H1 (cell line): ENCODE measurements at regions not wholly inside any gene's neighbourhood (a gene's known extent, or its start where the extent isn't known, plus 50 kb on each side); places are given as distances from the start of the nearest gene placed in this dataset.

ENCODE experiments used
- CTCF ChIA-PET: fragments of 300-600 bp; sonication (Branson Sonifier 250); formaldehyde crosslinking; loops from one replicate; lab custom pipeline; 2021; ENCODE audit not compliant: partially characterized antibody; lab: Charles Lee
- POLR2A ChIA-PET: fragments of 300-600 bp; sonication (Branson Sonifier 250); formaldehyde crosslinking; loops from one replicate; lab custom pipeline; 2021; ENCODE audit warnings: inconsistent platforms; ENCODE audit not compliant: partially characterized antibody; lab: Charles Lee
- DNase-seq, 2 experiments: peaks; one replicate each; pipeline versions ENCODE4 v3.0.0 to v3.0.0-alpha.2; 2010 to 2022; ENCODE audit warnings: low spot score in 2 of 2, low read depth in 1 of 2, mixed read lengths in 1 of 2
- FAIRE-seq: peaks from 2 replicates; lab custom pipeline; 2011; peaks lifted over from hg19 to GRCh38; lab: Jason Lieb, UNC
- H2AFZ ChIP-seq: 2 replicates; pipeline ENCODE4 v1.8.1; 2012; ENCODE audit warnings: low read length, inconsistent platforms
- H2AK5ac ChIP-seq: 2 replicates; pipeline ENCODE4 v1.6.1; 2013; ENCODE audit warnings: low read depth, low read length
- H2BK120ac ChIP-seq: replicated peaks from 2 replicates; pipeline ENCODE3; 2013; ENCODE audit warnings: low read depth, low read length, inconsistent platforms
- H2BK12ac ChIP-seq: 2 replicates; pipeline ENCODE4 v1.6.1; 2013; ENCODE audit warnings: low read depth, low read length
- H2BK15ac ChIP-seq: 2 replicates; pipeline ENCODE4 v1.6.1; 2013; ENCODE audit warnings: low read length
- H2BK20ac ChIP-seq: 2 replicates; pipeline ENCODE4 v1.6.1; 2013; ENCODE audit warnings: low read length
- H2BK5ac ChIP-seq: 2 replicates; pipeline ENCODE4 v1.6.1; 2013; ENCODE audit warnings: low read depth, low read length
- H3K14ac ChIP-seq: 2 replicates; pipeline ENCODE4 v1.6.1; 2013; ENCODE audit warnings: inconsistent platforms; ENCODE audit not compliant: insufficient read length
- H3K18ac ChIP-seq: 2 replicates; pipeline ENCODE4 v1.6.1; 2013; ENCODE audit warnings: low read length; ENCODE audit errors: extremely low read depth
- H3K23ac ChIP-seq: 2 replicates; pipeline ENCODE4 v1.6.1; 2013; ENCODE audit warnings: inconsistent platforms; ENCODE audit not compliant: insufficient read length
- H3K23me2 ChIP-seq: 2 replicates; pipeline ENCODE4 v1.6.1; 2013; ENCODE audit warnings: low read depth, low read length
- H3K27ac ChIP-seq: 2 replicates; pipeline ENCODE4 v1.6.1; 2011; ENCODE audit warnings: low read depth, low read length, inconsistent platforms
- H3K27me3 ChIP-seq, 4 experiments: replicated peaks in 1 of 4; 1 replicate in 1 of 4; 2 replicates in 3 of 4; pipeline versions ENCODE4 v1.6.1 to v1.8.1; 2011 to 2013; ENCODE audit warnings: low read length in 3 of 4, mild to moderate bottlenecking in 3 of 4, inconsistent platforms in 2 of 4, mixed read lengths in 2 of 4, moderate library complexity in 1 of 4; ENCODE audit not compliant: control insufficient read depth in 3 of 4, insufficient read depth in 3 of 4; ENCODE audit errors: extremely low read depth in 1 of 4
- H3K36me3 ChIP-seq, 4 experiments: 2 replicates each; pipeline versions ENCODE4 v1.6.1 to v1.8.1; 2011 to 2013; ENCODE audit warnings: mild to moderate bottlenecking in 4 of 4, low read length in 3 of 4, moderate library complexity in 2 of 4, control low read depth in 1 of 4, inconsistent platforms in 1 of 4; ENCODE audit not compliant: insufficient read depth in 4 of 4, control insufficient read depth in 2 of 4
- H3K4ac ChIP-seq: replicated peaks from 2 replicates; pipeline ENCODE3; 2013; ENCODE audit warnings: low read length, low read depth, mixed read lengths, inconsistent platforms; ENCODE audit not compliant: insufficient read length
- H3K4me1 ChIP-seq, 4 experiments: replicated peaks in 1 of 4; 1 replicate in 1 of 4; 2 replicates in 3 of 4; pipeline versions ENCODE4 v1.6.1 to v1.8.1; 2011 to 2013; ENCODE audit warnings: low read length in 3 of 4, inconsistent platforms in 2 of 4, mixed read lengths in 1 of 4; ENCODE audit not compliant: insufficient read depth in 4 of 4, control insufficient read depth in 3 of 4
- H3K4me2 ChIP-seq, 2 experiments: 2 replicates each; pipeline versions ENCODE4 v1.6.1 to v1.8.1; 2011 to 2013; ENCODE audit warnings: low read depth in 2 of 2, low read length in 2 of 2, control low read depth in 1 of 2, inconsistent platforms in 1 of 2, mild to moderate bottlenecking in 1 of 2; ENCODE audit not compliant: insufficient read depth in 1 of 2
- H3K4me3 ChIP-seq, 4 experiments: fragments of 200-600, 300-600 bp in 1 of 4; sonication (generic), shearing (Covaris generic), sonication (Bioruptor Twin) in 1 of 4; 2 replicates each; pipeline versions ENCODE4 v1.5.1 to v1.8.1; 2011 to 2016; ENCODE audit warnings: low read length in 4 of 4, low read depth in 3 of 4, control low read depth in 2 of 4, inconsistent platforms in 2 of 4, mild to moderate bottlenecking in 2 of 4, mixed read lengths in 1 of 4, moderate library complexity in 1 of 4; ENCODE audit not compliant: insufficient read depth in 2 of 4; ENCODE audit errors: extremely low read depth in 1 of 4
- H3K56ac ChIP-seq: replicated peaks from 2 replicates; pipeline ENCODE3; 2013; ENCODE audit warnings: low read depth, mild to moderate bottlenecking, mixed read lengths, low read length, inconsistent platforms; ENCODE audit not compliant: insufficient read length
- H3K79me1 ChIP-seq: 2 replicates; pipeline ENCODE4 v1.6.1; 2013; ENCODE audit warnings: low read depth, low read length, control low read depth
- H3K79me2 ChIP-seq, 2 experiments: 2 replicates each; pipeline versions ENCODE4 v1.6.1 to v1.8.1; 2012 to 2013; ENCODE audit warnings: low read length in 2 of 2, mild to moderate bottlenecking in 2 of 2, inconsistent platforms in 1 of 2; ENCODE audit not compliant: insufficient read depth in 2 of 2, control insufficient read depth in 1 of 2
- H3K9ac ChIP-seq, 4 experiments: replicated peaks in 1 of 4; 1 replicate in 1 of 4; 2 replicates in 3 of 4; pipeline versions ENCODE4 v1.6.1 to v1.8.1; 2011 to 2013; ENCODE audit warnings: low read depth in 3 of 4, low read length in 3 of 4, control low read depth in 2 of 4, mild to moderate bottlenecking in 2 of 4, moderate library complexity in 2 of 4, inconsistent platforms in 1 of 4; ENCODE audit errors: extremely low read depth in 1 of 4
- H3K9me3 ChIP-seq, 2 experiments: 2 replicates each; pipeline versions ENCODE4 v1.6.1 to v1.8.1; 2012 to 2013; ENCODE audit warnings: mild to moderate bottlenecking in 2 of 2, moderate library complexity in 2 of 2, control low read depth in 1 of 2, inconsistent platforms in 1 of 2, low read depth in 1 of 2, low read length in 1 of 2, mixed read lengths in 1 of 2; ENCODE audit not compliant: insufficient read depth in 2 of 2
- H4K20me1 ChIP-seq, 2 experiments: replicated peaks in 1 of 2; 2 replicates each; pipeline versions ENCODE3 to v1.8.1; 2011 to 2013; ENCODE audit warnings: inconsistent platforms in 2 of 2, low read length in 2 of 2, mild to moderate bottlenecking in 1 of 2; ENCODE audit not compliant: insufficient read depth in 2 of 2, control insufficient read depth in 1 of 2
- H4K5ac ChIP-seq: 2 replicates; pipeline ENCODE4 v1.6.1; 2013; ENCODE audit warnings: low read length, low read depth, mixed read lengths, inconsistent platforms; ENCODE audit not compliant: insufficient read length
- H4K8ac ChIP-seq: 2 replicates; pipeline ENCODE4 v1.8.0; 2013; ENCODE audit warnings: mild to moderate bottlenecking, moderate library complexity, low read length, inconsistent platforms; ENCODE audit not compliant: insufficient read depth; ENCODE audit errors: extremely low read depth
- H4K91ac ChIP-seq: replicated peaks from 2 replicates; pipeline ENCODE3; 2013; ENCODE audit warnings: low read length, mixed read lengths, inconsistent platforms; ENCODE audit not compliant: insufficient read length
- BCL11A ChIP-seq, 2 experiments: IDR thresholded peaks; one replicate each; pipeline ENCODE4 v1.6.1; 2011; ENCODE audit warnings: low read depth in 2 of 2, low read length in 2 of 2, mild to moderate bottlenecking in 2 of 2
- CTCF ChIP-seq, 3 experiments: IDR thresholded peaks; 1 replicate in 2 of 3; 2 replicates in 1 of 3; pipeline versions ENCODE4 v1.5.1 to v1.6.1; 2011; ENCODE audit warnings: low read length in 3 of 3, mild to moderate bottlenecking in 3 of 3, inconsistent platforms in 2 of 3, low read depth in 1 of 3, moderate library complexity in 1 of 3; ENCODE audit not compliant: insufficient read depth in 1 of 3; ENCODE audit errors: control extremely low read depth in 1 of 3
- E2F6 ChIP-seq: IDR thresholded peaks from 2 replicates; pipeline ENCODE4 v1.6.1; 2012; ENCODE audit warnings: inconsistent platforms
- EGR1 ChIP-seq: IDR thresholded peaks from 2 replicates; pipeline ENCODE4 v1.6.1; 2011; ENCODE audit warnings: low read depth, low read length, borderline replicate concordance
- EP300 ChIP-seq, 2 experiments: IDR thresholded peaks; 1 replicate in 1 of 2; 2 replicates in 1 of 2; pipeline ENCODE4 v1.6.1; 2011 to 2012; ENCODE audit warnings: low read depth in 2 of 2, low read length in 2 of 2, mild to moderate bottlenecking in 2 of 2, borderline replicate concordance in 1 of 2, inconsistent platforms in 1 of 2, moderate library complexity in 1 of 2
- EZH2 ChIP-seq: fragments of 200-600 bp; sonication (generic); IDR thresholded peaks from 2 replicates; pipeline ENCODE4 v1.7.1; 2012; ENCODE audit warnings: low read depth, mild to moderate bottlenecking, moderate library complexity, low read length, inconsistent platforms; ENCODE audit not compliant: severe bottlenecking
- GABPA ChIP-seq: IDR thresholded peaks from 2 replicates; pipeline ENCODE4 v1.6.1; 2011; ENCODE audit warnings: mild to moderate bottlenecking, low read length, moderate library complexity, borderline replicate concordance; ENCODE audit not compliant: insufficient read depth
- HDAC6 ChIP-seq: IDR thresholded peaks from one replicate; pipeline ENCODE4 v1.7.1; 2012; ENCODE audit warnings: low read depth, mild to moderate bottlenecking, inconsistent platforms, low read length, moderate library complexity
- SP1 ChIP-seq: IDR thresholded peaks from 2 replicates; pipeline ENCODE4 v1.6.1; 2011; ENCODE audit warnings: low read depth, low read length
- SP4 ChIP-seq: IDR thresholded peaks from 2 replicates; pipeline ENCODE4 v1.6.1; 2012; ENCODE audit warnings: low read length, inconsistent platforms
- SUZ12 ChIP-seq: fragments of 200-600 bp; sonication (generic); IDR thresholded peaks from 2 replicates; pipeline ENCODE4 v1.6.1; 2012; ENCODE audit warnings: mild to moderate bottlenecking, inconsistent platforms, low read length, moderate library complexity, mixed read lengths
- WGBS, 2 experiments: shearing (Covaris generic) in 1 of 2; methylation state at CpG; one replicate each; pipeline versions ENCODE4 v1.1.6 to v1.1.7; 2013 to 2015; ENCODE audit warnings: low lambda C conversion rate in 2 of 2, mixed read lengths in 2 of 2, inconsistent platforms in 1 of 2, low coverage in 1 of 2, missing lambda C conversion rate in 1 of 2; ENCODE audit not compliant: insufficient replicate concordance in 2 of 2, insufficient coverage in 1 of 2, insufficient read length in 1 of 2; ENCODE audit errors: extremely low coverage in 1 of 2, missing lambda C conversion rate in 1 of 2; 5-methylcytosine and 5-hydroxymethylcytosine counted together

GRCh38 chr5:4145511-4145910 lies 549.9 kb downstream of the IRX1 start:
- H3K4ac ChIP-seq, result no peak overlapping the region
- TF ChIP-seq EZH2 (no peak), HDAC6 (no peak), BCL11A (IDR thresholded peaks at IDR 0.05; ENCODE audit: low read depth in 2 of 2, low read length in 2 of 2) (no peak), EP300 (IDR thresholded peaks at IDR 0.05; ENCODE audit: borderline replicate concordance in 1 of 2, low read depth in 2 of 2, low read length in 2 of 2) (no peak), EGR1 (no peak), SUZ12 (no peak), SP1 (no peak), CTCF (IDR thresholded peaks at IDR 0.05; ENCODE audit: control extremely low read depth in 1 of 3, insufficient read depth in 1 of 3, low read depth in 1 of 3, low read length in 3 of 3) (no peak), E2F6 (no peak), GABPA (no peak), SP4 (no peak)

More at GRCh38 chr5:4145511-4145910, 549.9 kb downstream of the IRX1 start:
- Histone ChIP-seq H2AFZ (no peak overlapping the region), H2AK5ac (no peak overlapping the region), H3K14ac (no peak overlapping the region), H4K8ac (no peak overlapping the region), H4K5ac (no peak overlapping the region), H3K4me1 (peaks cover 0 to 3% (median under 1%) of the 10 kb centered on the region in 4 experiments; a peak in 2 of 7 replicates), H2BK20ac (no peak overlapping the region), H3K79me1 (no peaks in the 10 kb centered on the region), H3K36me3 (no peaks in the 10 kb centered on the region), H3K4me2 (no peak overlapping the region), H2BK120ac (no peak overlapping the region), H2BK15ac (no peak overlapping the region), H2BK12ac (0 out of 2 replicates have a peak overlapping the region, but pooled peaks have one; percentile 72), H3K23me2 (no peaks in the 10 kb centered on the region), H3K56ac (no peak overlapping the region), H3K79me2 (no peaks in the 10 kb centered on the region), H3K4me3 (no peak overlapping the region), H3K18ac (no peak overlapping the region), H2BK5ac (no peak overlapping the region; the same call in 1 of the 2 replicates), H4K91ac (no peak overlapping the region), H3K27me3 (no peaks in the 10 kb centered on the region), H3K27ac (no peak overlapping the region), H3K9ac (no peak overlapping the region), H3K9me3 (no peaks in the 10 kb centered on the region), H4K20me1 (no peaks in the 10 kb centered on the region), H3K23ac (no peak overlapping the region)
- 92% methylated on average over 3 of the region's 3 CpGs; no CpG with 5 or more reads in 1 of the 2 experiments for WGBS, 2 experiments
- POLR2A ChIA-PET, result no interaction called here
- DNase-seq, result no peak
- no peak for FAIRE-seq
- CTCF ChIA-PET, result interaction anchor here (0.6 to 4.7 kb wide), 3 partner anchors 9 to 1758 kb away, joined by 3 to 32 read pairs (median 6); no protein-coding TSS in a partner anchor
